GM06990 (cell line): ENCODE measurements at regions not wholly inside any gene's neighbourhood (a gene's known extent, or its start where the extent isn't known, plus 50 kb on each side); places are given as distances from the start of the nearest gene placed in this dataset.

Source experiments
- DNase-seq: peaks from one replicate; pipeline ENCODE4 v3.0.0-alpha.2; 2011; ENCODE audit not compliant: insufficient read length; ENCODE audit errors: extremely low read depth
- H3K27me3 ChIP-seq: replicated peaks from 2 replicates; pipeline ENCODE4 v1.6.0; 2011; ENCODE audit warnings: low read length; ENCODE audit not compliant: control insufficient read depth, insufficient read depth
- H3K36me3 ChIP-seq: 2 replicates; pipeline ENCODE4 v1.5.1; 2011; ENCODE audit warnings: low read length; ENCODE audit not compliant: control insufficient read depth, insufficient read depth
- H3K4me3 ChIP-seq: replicated peaks from 2 replicates; pipeline ENCODE4 v1.5.1; 2011; ENCODE audit warnings: low read depth, mild to moderate bottlenecking, control low read depth, low read length
- CTCF ChIP-seq: IDR thresholded peaks from 2 replicates; pipeline ENCODE4 v1.5.1; 2011; ENCODE audit warnings: low read length, control low read depth, mild to moderate bottlenecking, inconsistent platforms; ENCODE audit not compliant: insufficient read depth, poor library complexity, severe bottlenecking

- H3K36me3 ChIP-seq: no peaks in the 10 kb centered on the region
- no peaks in the 10 kb centered on the region for H3K27me3 ChIP-seq
- H3K4me3 ChIP-seq: no peak overlapping the region
- DNase-seq: no peak
- no peak for TF ChIP-seq CTCF
Measured at GRCh38 chr4:175033162-175033561, 115.0 kb downstream of the ADAM29 start.

- no peak for DNase-seq
- Histone ChIP-seq H3K27me3 (no peaks in the 10 kb centered on the region), H3K4me3 (no peak overlapping the region), H3K36me3 (no peaks in the 10 kb centered on the region)
- no peak for TF ChIP-seq CTCF
Measured at GRCh38 chr4:175034007-175034406, 115.8 kb downstream of the ADAM29 start.

GRCh38 chr4:175034986-175035705 is 117.0 kb downstream of the ADAM29 start:
- no peak for DNase-seq
- Histone ChIP-seq H3K36me3 (no peaks in the 10 kb centered on the region), H3K27me3 (no peaks in the 10 kb centered on the region), H3K4me3 (no peak overlapping the region)
- no peak for TF ChIP-seq CTCF

- TF ChIP-seq CTCF: no peak
- Histone ChIP-seq H3K36me3 (no peaks in the 10 kb centered on the region), H3K4me3 (no peak overlapping the region), H3K27me3 (no peaks in the 10 kb centered on the region)
- DNase-seq: no peak
Measured at GRCh38 chr4:175035905-175036304, 117.7 kb downstream of the ADAM29 start.

GRCh38 chr4:175048111-175048784 is 130.1 kb downstream of the ADAM29 start:
- DNase-seq: no peak
- no peak overlapping the region for H3K4me3 ChIP-seq
- no peak for TF ChIP-seq CTCF
- no peaks in the 10 kb centered on the region for H3K36me3 ChIP-seq
- H3K27me3 ChIP-seq: no peaks in the 10 kb centered on the region
